OCI-LY7 (cell line): ENCODE measurements at regions not wholly inside any gene's neighbourhood (a gene's known extent, or its start where the extent isn't known, plus 50 kb on each side); places are given as distances from the start of the nearest gene placed in this dataset.

Experiments used
- EZH2phosphoT487 ChIP-seq: fragments of 200-600 bp; sonication (generic); IDR thresholded peaks from 2 replicates; pipeline ENCODE4 v1.6.1; 2018; ENCODE audit warnings: low read depth, borderline replicate concordance, mild to moderate bottlenecking, mixed run types, antibody characterized with exemption, low read length, moderate library complexity, mixed read lengths
- TF ChIP-seq, protein P1 (sequence below): fragments of 200-600 bp; sonication (generic); conservative IDR thresholded peaks from 2 replicates; pipeline ENCODE4 v1.5.1; 2014; ENCODE audit warnings: mild to moderate bottlenecking, antibody characterized with exemption, low read length, moderate library complexity, mixed read lengths

DNA sequence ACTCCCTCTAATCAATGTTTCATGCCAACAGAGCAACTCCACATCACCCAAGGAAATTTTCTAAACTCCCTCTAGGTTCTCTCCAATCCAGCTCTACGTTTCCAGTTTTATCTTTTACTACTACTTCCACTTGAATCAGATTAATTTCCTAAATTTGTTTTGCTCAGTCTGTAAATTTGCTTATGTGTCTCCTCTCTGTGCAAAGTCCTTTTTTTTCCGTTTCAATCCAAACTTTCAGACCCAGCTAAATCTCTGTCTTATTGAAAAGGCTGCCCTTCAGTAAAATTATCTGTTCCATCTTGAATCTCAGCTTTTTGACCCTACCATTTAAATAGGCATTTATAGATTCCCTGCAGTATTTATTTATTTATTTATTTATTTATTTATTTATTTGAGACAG, 61.4 kb upstream of the COX10 start:
- TF ChIP-seq, protein P1, sequence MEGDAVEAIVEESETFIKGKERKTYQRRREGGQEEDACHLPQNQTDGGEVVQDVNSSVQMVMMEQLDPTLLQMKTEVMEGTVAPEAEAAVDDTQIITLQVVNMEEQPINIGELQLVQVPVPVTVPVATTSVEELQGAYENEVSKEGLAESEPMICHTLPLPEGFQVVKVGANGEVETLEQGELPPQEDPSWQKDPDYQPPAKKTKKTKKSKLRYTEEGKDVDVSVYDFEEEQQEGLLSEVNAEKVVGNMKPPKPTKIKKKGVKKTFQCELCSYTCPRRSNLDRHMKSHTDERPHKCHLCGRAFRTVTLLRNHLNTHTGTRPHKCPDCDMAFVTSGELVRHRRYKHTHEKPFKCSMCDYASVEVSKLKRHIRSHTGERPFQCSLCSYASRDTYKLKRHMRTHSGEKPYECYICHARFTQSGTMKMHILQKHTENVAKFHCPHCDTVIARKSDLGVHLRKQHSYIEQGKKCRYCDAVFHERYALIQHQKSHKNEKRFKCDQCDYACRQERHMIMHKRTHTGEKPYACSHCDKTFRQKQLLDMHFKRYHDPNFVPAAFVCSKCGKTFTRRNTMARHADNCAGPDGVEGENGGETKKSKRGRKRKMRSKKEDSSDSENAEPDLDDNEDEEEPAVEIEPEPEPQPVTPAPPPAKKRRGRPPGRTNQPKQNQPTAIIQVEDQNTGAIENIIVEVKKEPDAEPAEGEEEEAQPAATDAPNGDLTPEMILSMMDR: no peak
- TF ChIP-seq EZH2phosphoT487: no peak
